ENCODE measurements at regions not wholly inside any gene's neighbourhood (a gene's known extent, or its start where the extent isn't known, plus 50 kb on each side); places are given as distances from the start of the nearest gene placed in this dataset.
"Not testable (repeated sequence)": the region's sequence is repeated elsewhere in the genome, so short reads cannot be mapped to it uniquely, and the experiment has no call there.

DNA sequence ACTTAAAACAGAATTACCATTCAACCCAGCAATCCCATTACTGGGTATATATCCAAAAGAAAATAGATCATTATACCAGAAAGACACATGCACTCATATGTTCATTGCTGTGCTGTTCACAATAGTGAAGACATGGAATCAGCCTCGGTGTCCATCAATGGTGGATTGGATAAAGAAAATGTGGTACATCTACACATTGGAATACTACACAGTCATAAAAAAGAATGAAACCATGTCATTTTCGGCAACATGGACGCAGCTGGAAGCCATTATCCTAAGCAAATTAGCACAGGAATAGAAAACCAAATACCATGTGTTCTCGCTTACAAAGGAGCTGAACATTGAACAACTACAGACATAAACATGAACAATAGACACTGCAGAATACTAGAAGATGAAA is 244.8 kb upstream of the PROX1 start:
- no peak for DNase-seq

DNA sequence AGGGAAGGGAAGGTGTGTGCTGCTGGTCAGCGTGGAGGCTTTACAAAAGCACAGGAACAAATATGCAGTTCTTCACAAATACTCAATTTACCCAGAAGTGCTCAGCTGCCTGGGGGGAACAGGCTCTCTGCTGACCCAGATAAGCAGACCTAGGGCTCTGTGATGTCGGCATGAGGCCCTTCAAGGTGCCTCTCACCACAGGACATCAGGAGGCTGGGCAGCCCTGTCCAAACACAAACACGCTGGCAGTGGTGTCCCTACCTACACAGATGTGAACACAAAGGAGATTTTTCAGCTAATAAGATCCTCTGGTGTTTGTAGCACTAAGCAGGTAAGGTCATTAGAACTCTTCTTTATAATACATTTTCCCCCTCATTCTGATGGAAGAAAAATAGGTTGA is 243.0 kb upstream of the PROX1 start:
- no peak for DNase-seq

DNA sequence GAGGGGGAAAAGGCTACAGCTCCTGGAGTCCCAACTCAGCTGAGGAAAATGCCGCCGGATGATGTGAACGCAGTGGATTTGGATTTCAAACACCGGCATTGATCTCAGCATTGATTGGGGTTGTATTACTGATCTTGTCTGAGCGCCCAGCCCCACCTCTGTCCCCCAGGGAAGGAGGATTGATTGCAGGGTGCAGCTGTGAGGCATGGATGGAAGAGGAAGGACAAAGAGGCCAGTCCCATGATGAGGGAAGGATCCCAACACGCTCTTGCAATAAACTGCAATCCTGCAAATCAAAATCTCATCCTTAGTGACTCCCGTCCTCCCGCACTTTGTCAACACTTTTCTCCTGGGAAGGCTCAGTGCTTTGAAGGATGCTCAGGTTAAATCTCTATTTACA is 242.3 kb upstream of the PROX1 start:
- no peak for DNase-seq

GRCh38 chr1:213749558-213749957 is 238.2 kb upstream of the PROX1 start:
- no peak for DNase-seq

DNA sequence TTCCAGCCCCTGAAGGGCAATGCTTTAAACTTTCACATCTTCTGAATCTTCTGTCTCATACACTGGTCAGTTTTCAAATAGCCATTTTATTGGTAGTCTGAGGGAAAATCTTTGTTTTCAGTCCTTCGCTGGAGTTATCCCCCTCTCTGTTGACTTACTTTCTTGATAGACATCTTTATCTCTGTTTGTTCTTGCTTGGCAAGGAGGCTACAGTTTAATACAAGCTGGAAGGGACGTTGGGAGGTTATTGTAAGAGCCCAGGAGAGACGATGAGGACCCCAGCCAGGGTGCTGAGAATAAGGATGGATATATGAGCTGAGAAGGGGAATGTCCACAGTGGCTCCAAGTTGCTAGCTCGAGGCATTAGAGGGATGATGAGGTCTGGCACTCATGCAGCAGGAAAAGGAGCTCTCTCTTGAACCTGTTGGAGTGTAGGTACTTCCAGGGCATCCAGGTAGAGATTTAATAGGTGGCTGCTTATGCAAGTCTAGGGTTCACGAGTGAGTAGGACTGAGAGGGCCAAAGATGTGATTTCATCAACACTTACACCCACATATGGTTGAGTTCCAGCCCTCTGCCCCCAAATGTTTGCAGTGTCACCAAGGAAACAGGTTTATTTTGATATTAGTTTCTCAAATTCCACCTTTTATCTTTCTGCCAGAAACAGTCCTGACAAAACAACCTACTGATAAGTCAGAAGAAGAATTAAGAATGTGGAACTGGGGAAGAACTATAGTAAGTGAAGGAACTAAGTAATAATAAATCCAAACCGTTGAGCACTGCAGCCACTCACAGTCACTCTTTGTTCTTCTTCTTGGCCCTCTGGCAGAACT is 237.3 kb upstream of the PROX1 start:
- DNase-seq, result no peak

DNA sequence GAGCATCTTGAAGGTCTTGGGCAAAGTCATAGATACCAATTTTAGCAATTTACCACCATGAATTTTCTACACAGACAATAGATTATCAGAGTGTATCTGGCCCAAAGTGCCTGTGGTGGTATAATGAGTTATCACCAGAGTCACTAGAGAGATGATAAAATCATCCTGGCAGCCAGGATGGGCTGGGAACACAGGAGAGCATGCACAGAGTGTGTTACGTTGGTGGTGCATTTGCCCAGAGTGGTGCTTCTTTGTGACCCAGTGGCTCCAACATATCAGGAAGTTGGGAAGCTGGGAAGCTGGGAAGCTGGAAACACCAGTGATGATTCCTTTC is 236.7 kb upstream of the PROX1 start:
- no peak for DNase-seq

- no peak for DNase-seq
These were observed 228.2 kb upstream of the PROX1 start for GRCh38 chr1:213759359-213760181.

GRCh38 chr1:213761845-213762407 is 225.8 kb upstream of the PROX1 start:
- no peak for DNase-seq

DNA sequence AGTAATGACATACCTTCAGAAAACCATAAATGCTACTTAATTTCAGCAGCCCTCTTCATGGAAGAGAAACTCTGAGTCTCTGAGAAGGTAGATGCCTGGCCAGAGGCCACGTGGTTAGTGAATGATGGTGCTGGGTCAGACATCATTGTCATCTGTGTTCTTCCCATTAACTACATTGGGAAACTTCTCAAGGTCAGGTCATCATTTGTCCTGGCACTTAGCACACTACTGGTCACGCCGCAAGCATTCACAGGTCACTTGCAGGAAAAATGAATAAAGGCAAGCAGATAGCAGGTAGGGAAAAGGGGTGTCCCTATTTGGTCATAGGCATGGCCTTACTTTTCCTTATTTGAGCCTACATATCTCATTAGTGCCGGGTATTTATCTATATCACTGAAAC is 220.1 kb upstream of the PROX1 start:
- no peak for DNase-seq

GRCh38 chr1:213772128-213773063 is 215.4 kb upstream of the PROX1 start:
- DNase-seq, result no peak

DNA sequence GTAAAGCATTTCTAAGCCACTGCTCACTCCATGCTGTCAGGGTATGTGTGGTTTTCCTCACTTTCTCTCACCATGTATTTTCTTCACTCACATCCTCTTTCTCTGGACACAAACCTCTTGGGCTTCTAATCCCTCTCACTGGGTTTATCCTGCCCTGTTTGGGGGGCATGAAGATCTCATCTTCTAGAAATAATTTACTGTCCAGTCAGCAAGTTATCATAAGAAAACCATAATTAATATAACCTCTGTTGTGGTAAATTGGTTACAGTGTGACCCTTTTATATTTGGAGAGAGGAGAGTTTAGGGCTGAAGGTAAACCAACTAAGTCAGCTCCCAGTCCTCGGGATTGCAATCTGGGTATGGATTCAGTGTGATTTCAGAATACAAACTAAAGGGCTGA is 213.8 kb upstream of the PROX1 start:
- no peak for DNase-seq

- no peak for DNase-seq
These were observed 210.8 kb upstream of the PROX1 start for GRCh38 chr1:213776969-213777368.

DNA sequence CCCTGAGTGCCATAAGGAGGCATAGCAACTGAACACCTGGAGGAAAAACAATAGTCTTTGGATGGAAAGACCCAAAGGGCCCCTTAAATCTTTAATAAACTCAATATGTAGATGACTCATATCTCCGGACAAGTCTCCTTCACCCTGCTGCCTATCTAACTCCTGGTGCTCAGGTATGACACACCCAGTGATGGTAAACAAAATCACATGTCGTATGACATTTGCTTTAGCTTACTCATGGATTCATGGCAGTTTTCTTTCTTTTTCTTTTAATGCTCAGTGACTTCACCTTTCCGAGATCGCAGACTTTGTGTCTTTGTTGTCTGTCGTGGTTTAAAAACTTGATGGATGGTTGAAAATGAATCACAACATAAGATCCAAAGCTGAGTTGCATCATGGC is 208.5 kb upstream of the PROX1 start:
- no peak for DNase-seq

GRCh38 chr1:213782941-213783672 is 204.7 kb upstream of the PROX1 start:
- no peak for DNase-seq

GRCh38 chr1:213783893-213784292 is 203.9 kb upstream of the PROX1 start:
- no peak for DNase-seq

DNA sequence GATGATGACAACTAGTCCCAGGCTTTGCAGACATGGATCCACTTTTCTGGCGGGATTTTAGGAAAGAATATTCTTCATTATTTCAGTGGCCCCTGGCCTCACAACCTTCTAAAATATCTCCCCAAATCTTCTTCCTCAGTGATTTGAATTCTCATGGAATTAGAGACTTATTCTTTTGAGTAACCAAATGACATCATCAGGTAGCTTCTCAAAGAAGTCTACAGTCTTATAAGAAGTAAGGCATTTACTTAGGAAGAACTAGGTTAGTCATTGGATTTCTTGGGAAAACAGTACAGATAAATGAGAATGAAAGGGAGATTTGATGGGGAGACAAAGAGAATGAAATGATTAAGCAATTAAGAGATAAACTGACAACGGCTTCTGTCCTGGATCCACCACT is 201.1 kb upstream of the PROX1 start:
- no peak for DNase-seq

DNA sequence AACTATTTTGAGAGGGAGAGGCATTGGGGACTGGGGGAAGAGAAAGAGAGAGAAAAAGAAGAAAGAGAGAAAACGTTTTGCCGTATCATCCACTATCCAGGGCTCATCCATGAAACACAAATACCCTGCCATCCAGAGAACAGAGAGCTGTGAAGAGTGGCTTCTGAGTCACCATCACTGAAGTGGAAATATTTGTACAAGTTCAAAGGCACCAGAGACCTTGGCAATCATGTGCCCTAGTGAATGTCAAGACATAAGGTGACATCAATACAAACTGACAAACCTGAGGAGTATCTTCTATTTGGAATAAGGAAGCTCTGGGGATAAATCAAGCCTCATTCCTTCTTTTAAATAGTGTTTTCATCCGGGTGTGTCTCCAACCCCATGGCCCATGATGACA is 197.2 kb upstream of the PROX1 start:
- no peak for DNase-seq

DNA sequence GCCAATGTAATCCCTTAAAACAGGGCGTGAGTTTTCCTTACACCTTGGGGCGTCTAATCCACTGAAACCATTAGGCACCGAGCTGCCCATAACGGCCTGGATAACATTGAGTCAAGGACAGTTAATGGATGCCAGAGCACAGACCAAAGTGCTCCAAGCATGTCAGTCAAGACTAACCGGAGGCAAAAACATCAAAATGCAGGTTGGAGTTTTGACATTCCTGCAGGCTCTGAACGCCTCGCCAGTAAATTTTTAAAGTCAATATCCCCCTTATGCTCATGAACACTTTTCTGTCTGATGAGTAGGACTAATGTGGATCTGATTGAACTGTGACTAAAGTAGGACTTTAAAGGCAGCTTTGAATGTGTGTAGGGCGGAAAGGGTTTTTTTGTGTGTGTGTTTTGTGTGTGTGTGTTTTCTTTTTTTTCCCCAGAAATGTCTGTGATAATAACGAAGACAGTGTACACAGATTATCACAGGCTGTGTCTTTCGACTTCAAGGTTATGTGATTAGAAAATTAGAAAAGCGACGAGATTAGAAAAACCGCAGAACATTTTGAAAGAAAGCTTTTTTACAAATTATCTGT is 194.2 kb upstream of the PROX1 start:
- no peak for DNase-seq

DNA sequence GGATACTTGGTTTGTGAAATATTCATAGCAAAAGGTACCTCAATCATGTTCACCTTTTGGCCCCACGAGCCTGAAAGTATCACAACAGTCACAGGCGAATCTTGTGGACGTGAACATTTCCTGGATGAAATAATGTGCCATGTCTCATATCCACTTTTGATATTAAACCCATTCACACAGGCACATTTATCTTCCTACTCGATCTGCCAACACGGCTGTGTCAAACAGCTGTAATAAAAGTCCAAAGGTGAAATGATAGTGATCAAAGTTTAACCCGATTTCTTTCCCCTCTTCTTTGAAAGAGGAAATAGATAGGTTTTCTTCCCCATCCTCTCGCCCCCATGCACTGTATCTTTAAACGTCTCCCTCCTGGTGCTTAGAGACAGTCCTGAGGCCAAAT is 191.2 kb upstream of the PROX1 start:
- DNase-seq, result no peak

DNA sequence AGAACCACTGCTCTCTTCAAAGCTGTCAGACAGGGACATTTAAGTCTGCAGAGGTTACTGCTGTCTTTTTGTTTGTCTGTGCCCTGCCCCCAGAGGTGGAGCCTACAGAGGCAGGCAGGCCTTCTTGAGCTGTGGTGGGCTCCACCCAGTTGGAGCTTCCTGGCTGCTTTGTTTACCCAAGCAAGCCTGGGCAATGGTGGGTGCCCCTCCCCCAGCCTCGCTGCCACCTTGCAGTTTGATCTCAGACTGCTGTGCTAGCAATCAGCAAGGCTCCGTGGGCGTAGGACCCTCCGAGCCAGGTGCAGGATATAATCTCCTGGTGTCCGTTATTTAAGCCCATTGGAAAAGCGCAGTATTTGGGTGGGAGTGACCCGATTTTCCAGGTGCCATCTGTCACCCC is 179.5 kb upstream of the PROX1 start:
- not testable (repeated sequence) for DNase-seq

- no peak for DNase-seq
These were observed 170.6 kb upstream of the PROX1 start for GRCh38 chr1:213817156-213817555.
